ENCODE measurements at regions not wholly inside any gene's neighbourhood (a gene's known extent, or its start where the extent isn't known, plus 50 kb on each side); places are given as distances from the start of the nearest gene placed in this dataset.
"Not testable (repeated sequence)": the region's sequence is repeated elsewhere in the genome, so short reads cannot be mapped to it uniquely, and the experiment has no call there.

DNA sequence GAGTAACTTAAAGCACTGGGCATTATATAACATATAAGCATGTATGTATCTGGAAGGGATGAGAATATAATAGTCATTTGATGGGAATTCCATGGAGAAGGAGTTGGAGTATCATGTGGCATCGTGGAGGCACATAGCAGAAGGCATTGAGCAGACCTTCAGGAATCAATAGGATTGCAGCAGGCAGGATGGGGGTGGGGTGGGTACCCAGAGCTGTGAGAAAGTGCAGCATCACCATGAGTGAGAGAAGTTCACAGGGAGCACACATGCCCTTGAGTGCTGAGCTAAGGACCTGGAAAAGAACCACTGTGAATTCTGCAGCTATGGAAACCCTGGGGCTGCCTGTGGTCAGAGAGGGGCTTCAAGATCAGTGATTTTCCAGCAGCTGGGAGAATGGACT is 57.3 kb downstream of the MED10 start:
- DNase-seq: no peak

DNA sequence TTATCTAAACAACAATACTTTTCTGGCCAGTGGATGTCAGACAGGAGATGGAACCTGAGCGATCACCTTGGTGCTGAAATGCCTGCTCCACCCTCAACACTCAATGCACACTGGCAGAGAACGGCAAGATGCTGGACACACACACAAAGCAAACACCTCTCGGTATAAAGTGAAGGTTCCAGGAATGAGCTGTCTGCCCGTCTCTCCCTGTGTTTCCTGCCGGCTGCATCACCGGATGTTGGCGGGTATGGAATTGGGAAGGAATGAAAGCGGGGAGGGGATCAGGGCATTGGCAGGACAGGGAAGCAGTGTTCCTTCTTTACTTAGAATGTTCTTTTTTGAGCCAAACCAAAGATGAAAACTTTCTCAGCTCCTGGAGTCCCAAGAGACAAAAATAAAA is 59.2 kb downstream of the MED10 start:
- DNase-seq: no peak

DNA sequence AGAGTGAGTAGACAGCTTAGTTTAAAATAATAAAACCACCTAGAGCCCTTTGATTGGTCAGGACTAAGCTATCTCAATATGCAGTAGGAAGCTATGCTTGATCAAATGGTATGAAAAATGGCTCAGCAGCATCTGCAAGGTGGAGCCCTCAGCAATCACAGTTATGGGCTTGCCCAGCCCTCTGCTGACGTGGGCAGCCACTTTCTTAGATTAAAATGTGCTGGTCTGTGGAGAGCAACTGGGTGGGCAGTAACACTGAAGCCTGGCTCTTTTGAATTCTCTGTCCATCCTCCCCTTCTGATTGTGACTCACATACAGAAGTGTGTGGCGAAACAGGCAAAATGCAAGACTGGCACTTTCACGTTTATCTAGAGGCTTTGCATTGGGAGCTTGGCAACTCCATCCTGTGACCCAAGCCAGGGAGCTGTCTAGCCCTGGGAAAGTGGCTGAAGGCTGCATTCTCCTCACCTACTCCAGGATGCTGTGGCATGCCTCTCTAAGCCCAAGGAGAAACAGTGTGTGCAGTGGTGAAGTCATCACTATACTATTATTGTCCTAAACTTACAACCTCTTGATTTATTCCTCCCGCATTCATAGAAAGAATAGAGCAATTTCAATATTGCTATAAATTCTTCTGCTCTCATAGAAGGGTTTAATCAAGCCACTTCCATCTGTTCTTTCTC is 61.1 kb downstream of the MED10 start:
- DNase-seq: no peak

DNA sequence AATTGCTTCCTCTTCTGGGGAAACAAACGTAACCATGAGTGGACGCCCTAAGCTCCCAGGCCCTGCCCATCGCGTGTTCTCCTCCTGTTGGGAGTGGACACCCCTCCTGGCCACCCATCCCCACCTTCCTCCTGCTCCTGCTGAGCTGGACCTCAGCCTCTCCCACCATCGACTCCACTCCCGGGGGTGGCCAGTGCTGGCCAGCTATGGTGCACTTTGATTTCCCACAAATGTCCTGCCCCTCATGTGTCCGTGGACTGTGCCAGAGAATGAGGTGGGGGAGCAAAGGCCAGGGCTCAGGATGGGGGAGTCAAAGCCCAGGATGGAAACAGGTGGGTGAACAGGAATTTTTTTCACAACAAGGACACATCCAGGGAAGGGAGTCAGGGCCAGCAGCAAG is 62.8 kb downstream of the MED10 start:
- no peak for DNase-seq

DNA sequence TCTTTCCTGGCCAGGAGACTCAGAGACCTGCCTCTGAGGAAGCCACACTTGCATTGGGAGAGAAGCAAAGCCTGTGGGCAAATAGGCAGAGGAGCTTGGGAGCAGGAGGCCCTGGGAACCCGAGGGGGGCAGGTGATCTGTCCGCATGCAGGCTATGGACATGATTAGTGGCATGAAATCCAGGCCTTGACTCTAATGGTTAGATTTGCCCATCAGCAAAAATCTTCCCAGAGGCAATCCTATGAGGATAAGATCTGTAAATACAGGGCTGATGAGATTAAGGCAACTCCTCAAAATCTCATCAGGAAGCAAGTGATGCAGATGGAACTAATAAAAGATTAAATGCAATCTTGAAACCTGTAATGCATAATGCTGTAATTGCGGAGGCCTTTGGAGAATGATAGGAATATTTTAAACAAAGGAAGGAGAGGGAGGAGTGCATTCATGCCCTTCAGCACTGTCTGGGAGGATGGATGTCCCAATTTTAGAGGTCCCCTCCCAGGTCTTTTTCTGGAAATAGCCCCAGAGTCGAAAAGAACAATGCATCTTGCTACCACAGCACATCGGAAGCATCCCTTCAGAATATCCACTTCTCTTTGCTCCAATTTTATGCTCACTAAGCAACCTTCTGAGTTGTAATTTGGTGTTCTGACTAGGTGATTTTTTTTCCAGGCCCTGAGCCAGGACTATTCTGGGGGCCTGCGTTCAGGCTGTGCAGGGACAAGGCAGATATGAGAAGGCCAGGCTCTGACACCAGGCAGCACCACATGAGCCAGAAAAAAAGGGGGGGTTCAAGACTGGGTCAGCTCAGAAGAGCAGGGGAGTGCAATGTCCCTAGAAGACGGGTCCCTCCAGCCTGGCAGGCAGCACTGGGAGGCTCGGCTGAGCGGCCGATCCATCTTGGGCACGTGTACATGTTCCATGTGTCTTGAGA is 66.5 kb downstream of the MED10 start:
- no peak for DNase-seq

DNA sequence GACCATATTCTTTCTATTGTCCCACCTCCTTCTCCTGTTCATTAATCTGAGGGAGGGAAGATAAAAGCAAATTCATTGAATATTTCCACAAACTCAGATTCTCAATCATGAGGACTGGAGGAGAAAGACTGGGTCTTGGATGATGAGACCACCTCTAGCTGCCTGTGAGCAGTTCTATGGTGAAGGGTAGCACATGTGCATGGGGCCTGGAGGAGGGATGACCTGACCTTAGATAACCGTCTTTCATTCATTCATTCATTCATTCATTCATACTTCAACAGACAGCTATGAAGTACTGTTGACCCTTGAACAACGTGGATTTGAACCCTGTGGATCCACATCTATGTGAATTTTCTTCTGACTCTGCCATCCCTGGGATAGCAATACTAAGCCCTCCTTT is 68.4 kb downstream of the MED10 start:
- no peak for DNase-seq

DNA sequence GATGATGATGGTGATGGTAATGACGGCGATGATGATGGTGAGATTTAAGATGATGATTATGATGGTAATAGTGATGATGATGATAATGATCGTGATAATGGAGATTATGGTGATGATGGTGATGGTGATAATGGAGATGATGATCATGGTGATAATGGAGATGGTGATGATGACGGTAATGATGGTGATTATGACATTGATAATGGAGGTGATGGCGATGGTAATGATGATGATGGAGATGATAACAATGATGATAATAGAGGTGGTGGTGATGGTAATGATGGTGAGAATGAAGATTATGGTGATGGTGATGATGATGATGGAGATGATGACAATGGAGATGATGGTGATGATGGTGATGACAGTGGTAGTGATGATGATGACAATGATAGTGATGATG is 69.7 kb downstream of the MED10 start:
- DNase-seq: no peak

DNA sequence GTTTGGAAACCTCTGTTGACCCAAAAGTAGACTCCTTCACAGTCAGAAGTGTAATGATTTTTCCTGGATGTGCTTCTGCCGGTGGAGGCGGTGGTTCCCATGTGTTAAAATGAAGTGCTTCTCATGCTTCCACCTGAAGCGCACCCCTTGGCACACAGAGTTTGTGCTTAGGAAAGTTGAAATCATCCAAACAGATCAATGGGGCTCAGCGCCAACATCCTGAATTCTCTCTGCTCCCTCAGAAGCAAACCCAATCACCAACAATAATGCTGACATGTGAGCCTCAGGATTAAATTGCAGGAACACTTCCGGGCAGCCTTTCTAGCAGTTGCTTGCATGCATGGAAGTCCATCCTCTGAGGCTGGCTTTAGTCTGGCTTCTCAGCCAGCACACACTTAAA is 71.0 kb downstream of the MED10 start:
- DNase-seq: no peak

DNA sequence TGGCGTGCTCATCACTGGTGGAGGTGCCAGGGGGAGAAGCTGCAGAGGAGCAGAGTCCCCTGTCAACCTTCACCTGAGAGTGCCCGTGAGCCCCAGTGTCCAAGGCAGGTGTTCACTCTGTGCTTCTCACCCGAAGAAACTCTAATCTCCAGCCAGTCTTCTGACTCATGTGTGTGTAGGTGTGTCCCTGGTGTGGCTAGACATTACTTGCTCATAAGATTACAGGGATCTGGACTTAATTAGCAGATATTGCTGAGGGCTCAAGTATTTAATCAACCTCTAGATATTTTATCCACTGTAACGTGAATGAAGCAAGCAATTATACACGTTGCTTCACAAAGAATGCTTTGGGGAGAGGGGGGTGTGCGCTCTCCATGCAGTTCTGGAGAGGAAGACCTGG is 72.5 kb downstream of the MED10 start:
- DNase-seq: no peak

DNA sequence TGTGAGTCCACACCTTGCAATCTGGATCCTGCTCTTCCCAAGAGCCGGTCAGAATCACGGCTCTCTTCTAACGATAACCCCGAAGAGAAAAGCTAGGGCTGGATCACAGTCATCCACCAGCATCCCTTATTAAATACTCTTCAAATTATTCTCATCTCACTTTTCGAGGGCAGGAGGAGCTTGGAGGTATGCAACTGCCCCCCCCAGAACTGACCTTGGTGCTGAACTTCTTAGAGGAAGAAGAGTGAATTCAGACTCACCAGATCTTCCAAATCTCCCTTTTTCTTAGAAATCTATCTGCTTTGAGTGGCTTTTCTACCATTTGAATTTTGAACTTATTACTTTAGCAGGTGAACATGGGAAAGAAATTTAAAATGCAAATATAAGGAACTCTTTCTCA is 75.7 kb downstream of the MED10 start:
- DNase-seq: no peak

DNA sequence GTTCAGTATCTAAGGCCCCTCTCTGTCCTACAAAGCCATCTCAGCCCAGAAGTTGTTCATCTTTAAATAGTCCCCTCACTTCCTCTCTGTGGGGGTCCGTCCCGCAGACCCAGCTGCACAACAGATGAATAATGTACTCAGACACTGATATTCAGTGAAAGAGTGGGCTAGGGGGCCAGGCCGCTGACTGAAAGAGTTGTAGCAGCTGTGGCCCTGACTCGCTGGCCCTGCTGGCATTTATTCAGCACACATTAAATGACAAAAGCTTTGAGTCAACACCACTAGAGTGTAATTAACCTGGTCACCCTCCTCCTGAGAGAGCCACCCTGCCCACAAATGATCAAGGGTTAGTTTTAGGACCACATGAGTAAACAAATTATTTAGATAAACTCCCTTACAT is 76.3 kb downstream of the MED10 start:
- DNase-seq: no peak

DNA sequence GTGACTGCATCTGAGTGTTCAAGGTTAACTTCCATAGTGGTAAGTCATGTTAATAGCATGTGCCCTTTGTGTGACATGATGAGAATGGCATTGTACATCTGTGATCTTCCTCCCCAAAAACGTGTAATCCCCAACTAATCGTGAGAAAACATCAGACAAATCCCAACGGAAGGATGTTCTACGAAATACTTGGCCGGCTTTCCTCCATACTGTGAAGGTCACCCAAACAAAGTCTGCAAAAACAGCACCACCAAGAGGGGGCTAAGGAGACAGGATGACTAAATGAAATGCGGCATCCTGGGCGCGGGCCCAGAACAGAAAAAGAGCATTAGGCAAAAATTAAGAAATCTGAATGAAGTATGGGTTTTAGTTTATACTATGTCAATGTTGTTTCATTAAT is 81.8 kb downstream of the MED10 start:
- DNase-seq: no peak

DNA sequence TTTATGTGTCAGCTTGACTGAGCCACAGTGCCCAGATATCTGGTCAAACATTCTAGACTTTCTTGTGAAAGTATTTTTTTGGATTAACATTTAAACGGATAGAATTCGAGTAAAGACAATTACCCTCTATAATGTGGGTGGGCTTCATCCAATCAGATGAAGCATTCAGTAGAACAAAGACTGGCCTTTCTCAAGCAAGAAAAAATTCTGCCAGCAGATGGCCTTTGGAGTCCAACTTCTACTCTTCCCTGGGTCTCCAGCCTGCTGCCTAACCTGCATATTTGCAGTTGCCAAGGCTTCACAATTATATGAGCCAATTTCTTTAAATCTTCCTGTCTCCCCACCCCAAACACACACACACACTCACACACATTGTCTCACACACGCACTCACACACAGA is 86.4 kb downstream of the MED10 start:
- no peak for DNase-seq

DNA sequence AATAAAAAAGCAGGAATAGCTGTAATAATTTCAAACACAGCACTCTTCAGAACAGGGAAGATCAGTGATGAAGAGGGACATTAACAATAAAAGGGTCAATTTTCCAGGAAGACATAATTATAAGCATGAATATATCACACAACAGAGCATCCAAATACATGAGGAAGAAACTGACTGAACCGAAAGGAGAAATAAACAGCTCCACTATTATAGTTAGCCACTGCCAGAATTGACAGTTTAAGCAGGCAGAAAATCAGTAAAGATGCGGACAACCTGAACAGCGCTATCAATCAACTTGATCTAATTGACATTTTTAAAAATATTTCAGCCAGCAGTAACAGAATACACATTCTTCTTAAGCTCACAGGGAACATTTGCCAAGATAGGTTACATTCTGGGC is 89.1 kb downstream of the MED10 start:
- DNase-seq: no peak

DNA sequence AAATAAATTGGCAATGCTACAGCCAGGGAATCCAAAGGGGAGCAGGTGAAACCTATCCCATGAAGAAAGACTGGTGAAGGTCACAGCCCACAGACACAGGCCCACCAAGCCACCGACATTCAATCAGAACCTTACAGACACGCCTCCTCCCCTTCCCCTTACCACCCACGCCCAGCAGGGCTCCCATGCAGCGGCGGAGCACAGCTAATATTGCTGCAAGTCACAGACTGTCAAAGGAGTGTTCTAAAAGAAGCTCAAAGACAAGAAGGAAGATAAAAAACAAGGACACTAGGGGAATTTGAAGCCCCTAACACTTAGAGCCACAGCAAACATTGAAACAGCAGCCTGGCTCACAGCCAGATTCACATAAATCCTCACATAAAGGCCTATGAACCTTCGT is 91.2 kb downstream of the MED10 start:
- DNase-seq: no peak

DNA sequence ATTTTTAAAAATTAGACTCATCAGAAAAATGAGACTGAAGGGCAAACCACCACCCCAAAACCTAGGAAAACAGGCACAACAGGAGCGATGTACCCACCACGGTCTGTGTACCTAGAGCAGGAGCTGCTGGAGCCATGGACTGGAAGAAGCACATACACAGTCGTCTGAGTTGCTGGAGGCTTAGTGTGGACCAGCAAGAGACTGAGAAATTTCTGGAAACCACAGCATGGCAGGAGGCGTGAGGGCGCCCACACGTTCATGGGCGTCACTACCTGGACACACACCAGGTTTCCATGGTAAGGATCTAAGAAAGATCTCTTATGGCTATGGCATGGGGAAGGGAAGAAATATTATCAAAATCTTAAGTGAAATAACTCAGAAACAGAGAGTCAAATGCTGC is 91.9 kb downstream of the MED10 start:
- DNase-seq: no peak

DNA sequence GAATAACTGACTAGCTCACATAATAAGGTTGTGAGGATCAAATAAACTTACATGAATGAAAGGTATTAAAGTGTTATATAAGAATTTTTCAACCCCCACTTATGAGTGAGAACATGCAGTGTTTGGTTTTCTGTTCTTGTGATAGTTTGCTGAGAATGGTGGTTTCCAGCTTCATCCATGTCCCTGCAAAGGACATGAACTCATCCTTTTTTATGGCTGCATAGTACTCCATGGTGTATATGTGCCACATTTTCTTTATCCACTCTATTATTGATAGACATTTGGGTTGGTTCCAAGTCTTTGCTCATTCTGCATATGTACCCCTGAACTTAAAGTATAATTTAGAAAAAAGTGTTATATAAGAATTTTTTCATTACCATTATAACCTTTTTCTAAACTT is 93.9 kb downstream of the MED10 start:
- DNase-seq: not testable (repeated sequence)

DNA sequence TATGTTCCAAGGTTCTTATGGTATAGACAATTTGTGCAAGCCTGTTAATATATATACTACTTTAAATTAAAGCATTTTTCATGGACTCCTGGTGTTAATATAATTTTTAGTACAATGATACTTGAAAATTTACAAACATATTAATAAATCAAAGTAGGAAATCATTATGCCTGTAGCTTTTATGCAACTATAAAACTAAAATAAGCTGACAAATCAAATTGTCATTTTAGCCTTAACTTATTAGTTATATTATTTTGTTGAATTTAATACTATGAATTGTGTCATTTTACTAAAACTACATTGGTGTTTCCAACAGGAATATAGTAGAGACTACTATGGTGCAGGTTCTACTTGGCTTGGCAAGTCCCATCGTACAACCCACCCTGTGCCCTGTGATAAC is 96.0 kb downstream of the MED10 start:
- DNase-seq: no peak

DNA sequence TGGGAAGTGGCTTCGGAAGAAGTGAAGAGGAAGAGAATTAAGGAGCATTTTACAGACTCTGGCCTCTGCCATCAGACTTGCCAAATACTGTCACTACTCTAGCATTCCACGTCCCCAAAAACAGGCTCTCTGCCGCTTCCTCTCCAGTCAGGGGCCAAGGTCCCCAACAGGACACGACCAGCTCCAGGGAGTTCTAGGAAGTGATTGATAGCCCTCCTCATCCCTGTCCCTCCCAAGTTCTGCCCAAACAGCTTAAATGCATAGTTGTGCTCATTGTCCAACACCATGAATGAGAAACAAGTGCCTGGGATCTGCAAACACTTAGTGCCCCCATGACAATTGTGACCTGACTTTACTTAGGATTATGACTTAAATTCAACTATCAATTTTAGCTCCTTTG is 96.5 kb downstream of the MED10 start:
- no peak for DNase-seq

DNA sequence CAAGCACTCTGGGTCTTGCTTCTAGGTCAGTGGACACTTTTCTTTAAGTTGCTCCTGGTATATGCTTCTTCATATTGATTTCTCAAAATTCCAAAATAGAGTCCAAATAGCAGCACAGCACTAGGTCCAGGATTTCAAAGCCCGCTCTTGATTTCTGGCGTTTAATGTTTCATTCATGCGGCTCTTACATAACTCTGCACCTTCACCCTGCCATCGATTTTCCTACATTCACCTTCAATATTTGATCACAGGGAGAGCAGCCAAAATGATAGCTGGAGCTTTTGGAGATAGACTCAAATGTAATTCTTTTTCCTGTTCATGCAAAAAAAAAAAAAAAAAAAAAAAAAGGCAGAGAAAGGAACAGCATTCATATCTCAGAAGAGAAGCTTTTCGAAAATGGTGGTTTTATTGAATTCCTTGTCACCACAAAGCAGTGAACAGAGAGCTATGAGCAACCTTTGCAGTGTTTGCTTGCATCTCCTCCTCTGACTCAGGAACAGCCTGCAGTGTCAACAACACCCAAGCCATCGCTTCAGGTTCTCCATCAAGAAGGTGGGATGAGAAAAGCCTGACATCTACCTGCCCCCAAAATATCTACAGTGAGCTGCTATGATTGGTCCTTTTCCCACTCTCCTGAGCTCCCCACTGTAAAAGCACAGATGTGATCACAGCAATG is 97.8 kb downstream of the MED10 start:
- no peak for DNase-seq

DNA sequence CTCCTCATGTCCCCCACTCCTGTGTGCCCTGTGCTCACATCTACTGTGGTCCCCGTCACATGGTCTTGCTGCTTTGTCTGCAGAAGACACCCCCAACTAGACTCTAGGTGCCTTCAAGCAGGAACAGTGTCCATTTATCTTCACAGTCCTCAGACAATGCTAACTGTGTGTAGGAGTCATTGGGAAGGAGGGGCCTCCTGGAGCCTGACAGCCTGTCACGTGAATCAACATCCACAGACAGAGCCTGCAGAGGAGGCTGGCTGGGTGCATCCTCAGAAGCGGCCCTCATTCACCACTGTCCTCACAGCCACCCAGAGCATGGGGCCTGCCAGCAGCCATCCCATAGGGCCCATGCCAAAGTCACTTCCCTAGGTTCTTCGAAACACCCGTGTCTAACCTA is 98.7 kb downstream of the MED10 start:
- no peak for DNase-seq

DNA sequence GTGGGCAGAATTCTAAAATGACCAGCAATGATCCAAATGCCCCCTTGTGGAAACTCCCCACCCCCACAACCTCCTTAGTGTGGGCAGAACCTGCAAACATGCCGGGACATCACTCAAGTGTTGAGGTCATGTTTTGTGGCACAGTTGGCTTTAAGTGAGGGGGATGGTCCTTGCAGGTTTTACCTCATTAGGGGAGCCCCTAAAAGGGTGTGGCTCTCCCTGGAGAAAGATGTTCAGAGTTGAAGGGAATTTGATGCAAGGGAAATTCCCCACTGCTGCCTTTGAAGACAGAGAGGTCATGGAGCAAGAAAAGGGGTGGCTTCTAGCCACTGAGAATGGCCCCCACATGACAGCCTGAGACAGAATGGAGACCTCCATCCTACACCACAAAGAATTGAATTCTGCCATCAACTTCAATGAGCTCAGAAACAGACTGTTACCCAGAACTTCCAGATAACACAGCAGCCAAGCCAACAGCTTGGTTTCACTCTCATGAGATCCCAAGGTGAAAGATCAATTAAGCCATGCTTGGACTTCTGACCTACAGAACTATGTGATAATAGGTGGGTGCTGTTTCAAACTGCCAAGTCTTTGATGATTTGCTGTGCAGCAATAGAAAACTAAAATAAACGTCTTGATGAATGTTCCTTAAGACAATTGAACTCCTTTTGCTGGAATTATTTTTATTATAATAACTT is 103.4 kb downstream of the MED10 start:
- peak; percentile 13 for DNase-seq

DNA sequence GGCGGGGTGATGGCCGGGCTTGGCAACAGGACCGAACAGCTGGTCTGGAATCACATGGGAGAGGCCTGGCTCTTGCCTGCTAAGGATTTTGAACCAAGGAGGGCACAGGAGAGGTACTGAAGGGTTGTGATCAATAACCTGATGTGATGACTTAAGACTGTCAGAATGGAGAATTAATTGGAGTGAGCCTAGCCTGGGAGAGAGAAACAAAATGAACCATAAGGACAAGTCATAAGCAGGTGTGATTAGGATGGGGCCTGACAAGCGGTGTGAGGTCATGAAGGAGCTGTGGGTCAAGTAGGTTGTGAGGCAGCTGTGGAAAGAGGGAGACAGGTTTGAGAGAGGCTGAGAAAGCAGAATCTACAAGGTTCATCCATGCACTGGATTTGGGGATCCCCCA is 104.6 kb downstream of the MED10 start:
- DNase-seq: no peak

Measured in activated CD4-positive, alpha-beta T cell treated with anti-CD3 and anti-CD28 coated beads for 48 hours (primary cell).